Keratinocyte (primary cell): ENCODE measurements at regions not wholly inside any gene's neighbourhood (a gene's known extent, or its start where the extent isn't known, plus 50 kb on each side); places are given as distances from the start of the nearest gene placed in this dataset.

ENCODE experiments used
- DNase-seq: peaks from one replicate; pipeline ENCODE4 v3.0.0-alpha.2; 2011; ENCODE audit warnings: low read depth, missing footprints, low spot score
- FAIRE-seq: peaks from 2 replicates; lab custom pipeline; 2011; peaks lifted over from hg19 to GRCh38; lab: Jason Lieb, UNC
- H2AFZ ChIP-seq: 2 replicates; pipeline ENCODE4 v1.6.0; 2012; ENCODE audit warnings: low read length, control low read depth, inconsistent platforms; ENCODE audit not compliant: control insufficient read depth
- H3K27ac ChIP-seq: 2 replicates; pipeline ENCODE4 v1.5.1; 2011; ENCODE audit warnings: low read length; ENCODE audit not compliant: control insufficient read depth, insufficient read depth
- H3K27me3 ChIP-seq: 3 replicates; pipeline ENCODE4 v1.6.0; 2011; ENCODE audit warnings: low read length; ENCODE audit not compliant: control insufficient read depth, insufficient read depth; ENCODE audit errors: extremely low read depth
- H3K36me3 ChIP-seq, 2 experiments: 2 replicates in 1 of 2; 3 replicates in 1 of 2; pipeline ENCODE4 v1.5.1; 2011; ENCODE audit warnings: low read length in 2 of 2, mild to moderate bottlenecking in 1 of 2; ENCODE audit not compliant: control insufficient read depth in 2 of 2, insufficient read depth in 2 of 2; ENCODE audit errors: extremely low read depth in 1 of 2
- H3K4me1 ChIP-seq: 3 replicates; pipeline ENCODE4 v1.5.1; 2011; ENCODE audit warnings: low read length; ENCODE audit not compliant: control insufficient read depth, insufficient read depth; ENCODE audit errors: extremely low read depth
- H3K4me2 ChIP-seq: 3 replicates; pipeline ENCODE4 v1.6.0; 2011; ENCODE audit warnings: low read depth, low read length; ENCODE audit not compliant: control insufficient read depth, insufficient read depth; ENCODE audit errors: extremely low read depth
- H3K4me3 ChIP-seq, 3 experiments: fragments of 200-600 bp in 1 of 3; sonication (generic) in 1 of 3; 2 replicates in 2 of 3; 3 replicates in 1 of 3; pipeline ENCODE4 v1.5.1; 2011 to 2016; ENCODE audit warnings: low read length in 3 of 3, mild to moderate bottlenecking in 3 of 3, control low read depth in 2 of 3, inconsistent platforms in 1 of 3, low read depth in 1 of 3, mixed read lengths in 1 of 3, mixed run types in 1 of 3, moderate library complexity in 1 of 3; ENCODE audit not compliant: control insufficient read depth in 2 of 3, insufficient read depth in 2 of 3; ENCODE audit errors: extremely low read depth in 1 of 3
- H3K79me2 ChIP-seq: 2 replicates; pipeline ENCODE4 v1.6.0; 2012; ENCODE audit warnings: low read length; ENCODE audit not compliant: control insufficient read depth, insufficient read depth
- H3K9ac ChIP-seq: 3 replicates; pipeline ENCODE4 v1.6.0; 2011; ENCODE audit warnings: low read length; ENCODE audit not compliant: control insufficient read depth, insufficient read depth; ENCODE audit errors: extremely low read depth
- H3K9me1 ChIP-seq: 3 replicates; pipeline ENCODE4 v1.6.0; 2011; ENCODE audit warnings: low read length; ENCODE audit not compliant: control insufficient read depth, insufficient read depth; ENCODE audit errors: extremely low read depth
- H3K9me3 ChIP-seq: 2 replicates; pipeline ENCODE4 v1.5.1; 2012; ENCODE audit warnings: low read depth, low read length; ENCODE audit not compliant: control insufficient read depth
- H4K20me1 ChIP-seq: 3 replicates; pipeline ENCODE4 v1.6.0; 2011; ENCODE audit warnings: low read length; ENCODE audit not compliant: control insufficient read depth, insufficient read depth; ENCODE audit errors: extremely low read depth
- EZH2 ChIP-seq: IDR thresholded peaks from one replicate; pipeline ENCODE4 v1.6.1; 2012; ENCODE audit warnings: inconsistent platforms, mild to moderate bottlenecking, low read length, moderate library complexity
- dilution Hi-C: fragments of 300-500 bp; cut with MboI; formaldehyde crosslinking; loops from one replicate; pipeline ENCODE4 v1.7.0; 2020; ENCODE audit warnings: low sequenced_read_pairs; ENCODE audit not compliant: extremely low pct_ligation_motif_present
- TF ChIP-seq, protein P1 (sequence below), 3 experiments: IDR thresholded peaks in 1 of 3; conservative IDR thresholded peaks in 1 of 3; optimal IDR thresholded peaks in 1 of 3; 2 replicates in 2 of 3; 3 replicates in 1 of 3; pipeline versions ENCODE3 to v1.5.1; 2011; ENCODE audit warnings: low read length in 3 of 3, mild to moderate bottlenecking in 3 of 3, moderate library complexity in 2 of 3, control low read depth in 1 of 3, inconsistent platforms in 1 of 3; ENCODE audit not compliant: insufficient read depth in 2 of 3; ENCODE audit errors: extremely low read depth in 1 of 3

- dilution Hi-C loops = no loop called here
- no peak overlapping the region for H3K4me2 ChIP-seq
- H3K36me3 ChIP-seq = no peaks in the 10 kb centered on the region
- no peak overlapping the region for H3K4me3 ChIP-seq
- no peaks in the 10 kb centered on the region for H3K79me2 ChIP-seq
- H3K9ac ChIP-seq = no peak overlapping the region
- TF ChIP-seq, protein P1, sequence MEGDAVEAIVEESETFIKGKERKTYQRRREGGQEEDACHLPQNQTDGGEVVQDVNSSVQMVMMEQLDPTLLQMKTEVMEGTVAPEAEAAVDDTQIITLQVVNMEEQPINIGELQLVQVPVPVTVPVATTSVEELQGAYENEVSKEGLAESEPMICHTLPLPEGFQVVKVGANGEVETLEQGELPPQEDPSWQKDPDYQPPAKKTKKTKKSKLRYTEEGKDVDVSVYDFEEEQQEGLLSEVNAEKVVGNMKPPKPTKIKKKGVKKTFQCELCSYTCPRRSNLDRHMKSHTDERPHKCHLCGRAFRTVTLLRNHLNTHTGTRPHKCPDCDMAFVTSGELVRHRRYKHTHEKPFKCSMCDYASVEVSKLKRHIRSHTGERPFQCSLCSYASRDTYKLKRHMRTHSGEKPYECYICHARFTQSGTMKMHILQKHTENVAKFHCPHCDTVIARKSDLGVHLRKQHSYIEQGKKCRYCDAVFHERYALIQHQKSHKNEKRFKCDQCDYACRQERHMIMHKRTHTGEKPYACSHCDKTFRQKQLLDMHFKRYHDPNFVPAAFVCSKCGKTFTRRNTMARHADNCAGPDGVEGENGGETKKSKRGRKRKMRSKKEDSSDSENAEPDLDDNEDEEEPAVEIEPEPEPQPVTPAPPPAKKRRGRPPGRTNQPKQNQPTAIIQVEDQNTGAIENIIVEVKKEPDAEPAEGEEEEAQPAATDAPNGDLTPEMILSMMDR (optimal IDR thresholded peaks at IDR 0.05 in 1 of 3, IDR thresholded peaks at IDR 0.05 in 1 of 3, conservative IDR thresholded peaks at IDR 0.05 in 1 of 3; ENCODE audit: extremely low read depth in 1 of 3, insufficient read depth in 2 of 3, low read length in 3 of 3) = no peak
- H3K9me3 ChIP-seq = no peaks in the 10 kb centered on the region
- no peaks in the 10 kb centered on the region for H4K20me1 ChIP-seq
- no peaks in the 10 kb centered on the region for H3K9me1 ChIP-seq
- H2AFZ ChIP-seq = no peak overlapping the region
- no peaks in the 10 kb centered on the region for H3K4me1 ChIP-seq
- no peak for DNase-seq
- FAIRE-seq = no peak
- H3K27me3 ChIP-seq = no peaks in the 10 kb centered on the region
- H3K27ac ChIP-seq = no peak overlapping the region
These were observed 256.0 kb upstream of the AUTS2 start for GRCh38 chr7:69342154-69342884.

DNA sequence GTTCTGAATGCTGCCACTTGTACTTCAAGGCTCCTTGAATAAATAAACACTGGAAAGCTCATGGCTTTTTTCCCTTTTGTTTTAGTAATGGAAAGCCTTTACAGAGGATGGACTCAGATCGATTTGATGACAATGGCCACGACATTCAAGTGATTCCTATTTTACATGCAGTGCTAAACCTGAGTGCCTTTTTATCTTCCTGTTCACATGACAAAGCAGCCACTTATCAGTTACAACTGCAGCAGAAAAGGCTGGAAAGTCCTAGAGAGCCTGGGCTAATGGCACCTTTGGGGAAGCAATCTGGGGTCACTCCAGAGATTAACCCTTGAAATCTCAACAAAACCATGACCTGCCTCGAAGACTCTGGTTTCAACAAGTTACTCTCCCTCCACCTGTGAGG, 249.0 kb upstream of the AUTS2 start:
- dilution Hi-C loops = no loop called here
- no peaks in the 10 kb centered on the region for H3K9me3 ChIP-seq
- TF ChIP-seq EZH2 = no peak
- TF ChIP-seq, protein P1 (optimal IDR thresholded peaks at IDR 0.05 in 1 of 3, IDR thresholded peaks at IDR 0.05 in 1 of 3, conservative IDR thresholded peaks at IDR 0.05 in 1 of 3; ENCODE audit: extremely low read depth in 1 of 3, insufficient read depth in 2 of 3, low read length in 3 of 3) = no peak
- H3K79me2 ChIP-seq = no peaks in the 10 kb centered on the region
- no peak overlapping the region for H3K4me3 ChIP-seq
- H4K20me1 ChIP-seq = no peaks in the 10 kb centered on the region
- H3K4me2 ChIP-seq = no peak overlapping the region
- no peaks in the 10 kb centered on the region for H3K9me1 ChIP-seq
- no peaks in the 10 kb centered on the region for H3K36me3 ChIP-seq
- H3K9ac ChIP-seq = no peak overlapping the region
- DNase-seq = no peak
- H2AFZ ChIP-seq = no peak overlapping the region
- no peak overlapping the region for H3K27ac ChIP-seq
- H3K4me1 ChIP-seq = no peaks in the 10 kb centered on the region
- no peaks in the 10 kb centered on the region for H3K27me3 ChIP-seq
- FAIRE-seq = no peak
